ENCODE measurements at regions not wholly inside any gene's neighbourhood (a gene's known extent, or its start where the extent isn't known, plus 50 kb on each side); places are given as distances from the start of the nearest gene placed in this dataset.

GRCh38 chr1:185432948-185433347, 115.9 kb upstream of the IVNS1ABP start:
- Histone ChIP-seq H3K36me3 (ENCODE audit: control insufficient read depth, insufficient read depth, low read length) (no peaks in the 10 kb centered on the region), H2BK15ac (ENCODE audit: low read depth, low read length) (no peak overlapping the region), H3K4me3 (ENCODE audit: insufficient read depth, low read depth, low read length) (no peak overlapping the region), H3K56ac (ENCODE audit: extremely low read depth, insufficient read depth, low read length) (no peak overlapping the region), H4K91ac (ENCODE audit: insufficient read depth, low read depth, low read length) (no peak overlapping the region), H3K18ac (ENCODE audit: low read depth, low read length) (no peak overlapping the region), H3K79me1 (ENCODE audit: low read depth in 1 of 2, low read length in 2 of 2) (no peaks in the 10 kb centered on the region), H3K9me1 (ENCODE audit: insufficient read depth, low read length) (no peaks in the 10 kb centered on the region), H3K4ac (ENCODE audit: low read depth, low read length) (no peak overlapping the region), H4K20me1 (ENCODE audit: insufficient read depth, low read length) (no peaks in the 10 kb centered on the region), H3K14ac (replicated peaks; ENCODE audit: low read depth, low read length) (no peak overlapping the region), H3K4me1 (ENCODE audit: control insufficient read depth, insufficient read depth, low read length) (no peaks in the 10 kb centered on the region), H2BK20ac (ENCODE audit: low read depth, low read length) (no peak overlapping the region), H2AK9ac (replicated peaks; ENCODE audit: low read depth, low read length, poor library complexity) (no peak overlapping the region), H3K23ac (ENCODE audit: low read depth, low read length) (no peak overlapping the region), H3K4me2 (ENCODE audit: low read depth, low read length) (no peak overlapping the region), H2BK120ac (ENCODE audit: low read depth, low read length) (no peak overlapping the region), H2AFZ (replicated peaks; ENCODE audit: low read length, poor library complexity) (no peak overlapping the region), H3K27ac (ENCODE audit: insufficient read depth, low read length) (no peak overlapping the region), H3K9ac (ENCODE audit: low read depth, low read length) (no peak overlapping the region), H2AK5ac (ENCODE audit: low read depth, low read length) (no peak overlapping the region), H3K9me3 (ENCODE audit: control insufficient read depth, insufficient read depth, low read length) (no peaks in the 10 kb centered on the region), H2BK5ac (ENCODE audit: low read depth, low read length, poor library complexity, severe bottlenecking) (no peak overlapping the region), H4K8ac (ENCODE audit: low read depth in 2 of 2, low read length in 2 of 2) (no peak overlapping the region), H4K5ac (ENCODE audit: low read depth, low read length) (no peak overlapping the region), H3K27me3 (ENCODE audit: control insufficient read depth, insufficient read depth, low read length) (no peaks in the 10 kb centered on the region)
- dilution Hi-C loops (cut with HindIII; ENCODE audit: low sequenced_read_pairs, unreplicated experiment), result no loop called here
- WGBS, 2 experiments (ENCODE audit: extremely low coverage in 2 of 2, insufficient read length in 1 of 2), result 80% methylated on average over 1 of the region's 2 CpGs; no CpG with 5 or more reads in 1 of the 2 experiments
- CTCF ChIA-PET, result no interaction called here
- no peak for TF ChIP-seq RAD21 (IDR thresholded peaks at IDR 0.05; ENCODE audit: low read length)
- TF ChIP-seq ELK1 (IDR thresholded peaks at IDR 0.05; ENCODE audit: borderline replicate concordance, low read depth, low read length), result no peak
- intact Hi-C loops (cut with micrococcal nuclease), result no loop called here
- POLR2A ChIA-PET (ENCODE audit: unreplicated experiment), result no interaction called here
- BruUV-seq (replicated peaks), result no TSS peak
- DNase-seq, result no peak
- in situ Hi-C loops (cut with MboI; ENCODE audit: low sequenced_read_pairs), result no loop called here
- ATAC-seq (ENCODE audit: low read depth), result no peak

Data from IMR-90 (cell line).